Neural cell (in vitro differentiated cells): ENCODE measurements at regions not wholly inside any gene's neighbourhood (a gene's known extent, or its start where the extent isn't known, plus 50 kb on each side); places are given as distances from the start of the nearest gene placed in this dataset.

Experiments
- EP300 ChIP-seq: fragments of 450-650 bp; conservative IDR thresholded peaks from 2 replicates; pipeline ENCODE4 v1.6.1; 2014; ENCODE audit warnings: antibody characterized with exemption, mild to moderate bottlenecking, moderate library complexity; ENCODE audit not compliant: poor library complexity, severe bottlenecking
- EZH2 ChIP-seq: fragments of 200-600, 300-800 bp; shearing (Covaris generic), sonication (generic); IDR thresholded peaks from 2 replicates; pipeline ENCODE4 v1.6.1; 2014; ENCODE audit warnings: antibody characterized with exemption, low read length, borderline replicate concordance, mild to moderate bottlenecking; ENCODE audit not compliant: insufficient read depth, poor library complexity, severe bottlenecking
- MXI1 ChIP-seq: fragments of 450-650 bp; conservative IDR thresholded peaks from 2 replicates; pipeline ENCODE4 v1.6.1; 2014; ENCODE audit warnings: antibody characterized with exemption, mild to moderate bottlenecking; ENCODE audit not compliant: poor library complexity, severe bottlenecking
- POLR2AphosphoS5 ChIP-seq: IDR thresholded peaks from 2 replicates; pipeline ENCODE4 v1.6.1; 2012
- RAD21 ChIP-seq: fragments of 450-650 bp; conservative IDR thresholded peaks from 2 replicates; pipeline ENCODE4 v1.6.1; 2014; ENCODE audit warnings: antibody characterized with exemption, mild to moderate bottlenecking, moderate library complexity
- SMC3 ChIP-seq: fragments of 450-650 bp; conservative IDR thresholded peaks from 2 replicates; pipeline ENCODE4 v1.6.1; 2014; ENCODE audit warnings: antibody characterized with exemption, mild to moderate bottlenecking, moderate library complexity; ENCODE audit not compliant: poor library complexity
- TAF1 ChIP-seq: IDR thresholded peaks from 2 replicates; pipeline ENCODE4 v1.6.1; 2012; ENCODE audit warnings: low read depth
- TF ChIP-seq, protein P1 (sequence below): fragments of 450-650 bp; IDR thresholded peaks from 2 replicates; pipeline ENCODE4 v1.5.1; 2014; ENCODE audit warnings: antibody characterized with exemption, mild to moderate bottlenecking, moderate library complexity; ENCODE audit not compliant: poor library complexity, severe bottlenecking

DNA sequence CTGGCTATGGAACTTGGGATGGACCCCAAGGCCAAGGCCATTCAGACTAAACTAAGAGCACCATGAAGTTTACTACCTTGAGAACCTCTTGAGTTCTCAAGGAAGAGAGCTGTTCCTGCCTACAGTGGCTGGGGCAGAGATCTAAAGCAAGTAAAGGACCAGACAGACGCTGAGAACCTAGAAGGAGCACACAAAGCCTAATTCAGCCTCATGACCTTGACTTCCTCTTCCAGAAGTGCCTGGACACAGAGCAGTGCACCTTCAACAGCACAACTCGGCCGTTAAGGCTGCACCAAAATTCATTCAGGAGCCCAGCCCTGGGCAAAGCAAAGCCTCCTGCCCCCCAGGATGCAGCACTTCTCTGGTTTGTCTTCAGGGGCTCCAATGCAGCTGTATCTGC lies 82.9 kb upstream of the AKIP1 start:
- TF ChIP-seq, protein P1, sequence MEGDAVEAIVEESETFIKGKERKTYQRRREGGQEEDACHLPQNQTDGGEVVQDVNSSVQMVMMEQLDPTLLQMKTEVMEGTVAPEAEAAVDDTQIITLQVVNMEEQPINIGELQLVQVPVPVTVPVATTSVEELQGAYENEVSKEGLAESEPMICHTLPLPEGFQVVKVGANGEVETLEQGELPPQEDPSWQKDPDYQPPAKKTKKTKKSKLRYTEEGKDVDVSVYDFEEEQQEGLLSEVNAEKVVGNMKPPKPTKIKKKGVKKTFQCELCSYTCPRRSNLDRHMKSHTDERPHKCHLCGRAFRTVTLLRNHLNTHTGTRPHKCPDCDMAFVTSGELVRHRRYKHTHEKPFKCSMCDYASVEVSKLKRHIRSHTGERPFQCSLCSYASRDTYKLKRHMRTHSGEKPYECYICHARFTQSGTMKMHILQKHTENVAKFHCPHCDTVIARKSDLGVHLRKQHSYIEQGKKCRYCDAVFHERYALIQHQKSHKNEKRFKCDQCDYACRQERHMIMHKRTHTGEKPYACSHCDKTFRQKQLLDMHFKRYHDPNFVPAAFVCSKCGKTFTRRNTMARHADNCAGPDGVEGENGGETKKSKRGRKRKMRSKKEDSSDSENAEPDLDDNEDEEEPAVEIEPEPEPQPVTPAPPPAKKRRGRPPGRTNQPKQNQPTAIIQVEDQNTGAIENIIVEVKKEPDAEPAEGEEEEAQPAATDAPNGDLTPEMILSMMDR = no peak
- TF ChIP-seq RAD21 (no peak), POLR2AphosphoS5 (no peak), SMC3 (no peak), EZH2 (no peak), MXI1 (no peak), EP300 (no peak), TAF1 (no peak)
